Lung (tissue), 11 donors: ENCODE measurements at regions not wholly inside any gene's neighbourhood (a gene's known extent, or its start where the extent isn't known, plus 50 kb on each side); places are given as distances from the start of the nearest gene placed in this dataset.

Source experiments
- ATAC-seq: fragments of 200-7000 bp; cut with Tn5 transposase; one replicate; pipeline ENCODE4 v1.9.1; 2020; ENCODE audit warnings: moderate number of reproducible peaks; ENCODE audit not compliant: insufficient read depth, low FRiP score
- DNase-seq, 3 donors: peaks; one replicate each; pipeline ENCODE4 v3.0.0-alpha.2; 2013 to 2017
- H3K27ac ChIP-seq, 2 donors: one replicate each; pipeline ENCODE4 v1.5.1; 2013; ENCODE audit warnings: mild to moderate bottlenecking in 2 of 2, moderate library complexity in 2 of 2, control low read depth in 1 of 2, inconsistent platforms in 1 of 2, low read depth in 1 of 2, low read length in 1 of 2
- H3K27me3 ChIP-seq, 3 donors: one replicate each; pipeline ENCODE4 v1.5.1; 2013; ENCODE audit warnings: low read length in 2 of 3; ENCODE audit not compliant: control insufficient read depth in 3 of 3, insufficient read depth in 3 of 3
- H3K36me3 ChIP-seq, 4 donors: one replicate each; pipeline ENCODE4 v1.5.1; 2013; ENCODE audit warnings: low read length in 4 of 4, mild to moderate bottlenecking in 1 of 4, moderate library complexity in 1 of 4; ENCODE audit not compliant: control insufficient read depth in 4 of 4, insufficient read depth in 4 of 4
- H3K4me1 ChIP-seq, 5 donors: one replicate each; pipeline ENCODE4 v1.5.1; 2013; ENCODE audit warnings: low read length in 5 of 5, mild to moderate bottlenecking in 2 of 5, moderate library complexity in 1 of 5; ENCODE audit not compliant: control insufficient read depth in 5 of 5, insufficient read depth in 5 of 5
- H3K4me3 ChIP-seq: one replicate; pipeline ENCODE4 v1.5.1; 2013; ENCODE audit warnings: mild to moderate bottlenecking, control low read depth, moderate library complexity
- H3K9ac ChIP-seq, 2 donors: one replicate each; pipeline ENCODE4 v1.5.1; 2013; ENCODE audit warnings: low read length in 2 of 2, control low read depth in 1 of 2; ENCODE audit not compliant: insufficient read depth in 1 of 2
- H3K9me3 ChIP-seq, 4 donors: one replicate each; pipeline ENCODE4 v1.5.1; 2013; ENCODE audit warnings: low read length in 3 of 4, mild to moderate bottlenecking in 1 of 4, moderate library complexity in 1 of 4; ENCODE audit not compliant: control insufficient read depth in 4 of 4, insufficient read depth in 3 of 4
- CTCF ChIP-seq: IDR thresholded peaks from 2 replicates; pipeline ENCODE4 v1.5.1; 2012; ENCODE audit warnings: mild to moderate bottlenecking; ENCODE audit errors: control extremely low read depth, extremely low read depth
- WGBS, 2 donors: extraction: QIAGEN DNeasy Blood & Tissue Kit; methylation state at CpG; one replicate each; pipeline ENCODE4 v1.1.7; 2013; 5-methylcytosine and 5-hydroxymethylcytosine counted together
- donor health status: control.
- donor health status: control.
- donor health status: Bipolar disorder and iron deficiency.
- donor health status: healthy.
- donor health status: DM: yes; HTN: yes; CAD: no.

GRCh38 chr2:45156605-45157004, 147.4 kb upstream of the SIX2 start:
- Histone ChIP-seq H3K27me3 (peaks cover 0 to 12% (median 2%) of the 10 kb centered on the region in 3 donors), H3K9me3 (no peaks in the 10 kb centered on the region), H3K9ac (no peak overlapping the region), H3K27ac (no peak overlapping the region), H3K4me3 (no peak overlapping the region), H3K4me1 (no peaks in the 10 kb centered on the region), H3K36me3 (no peaks in the 10 kb centered on the region)
- no peak for ATAC-seq
- peak in 1 of 3 donors; percentile 28 for DNase-seq
- WGBS, 2 donors: 84 to 91% methylated on average over 4 of the region's 4 CpGs
- no peak for TF ChIP-seq CTCF

GRCh38 chr2:45154606-45155155, 145.4 kb upstream of the SIX2 start:
- H3K9me3 ChIP-seq: peaks cover 0 to 6% (median 5%) of the 10 kb centered on the region in 4 donors
- 87% methylated on average over 4 of the region's 4 CpGs for WGBS, 2 donors

GRCh38 chr2:45154144-45154543, 144.9 kb upstream of the SIX2 start:
- WGBS, 2 donors: 60 to 68% methylated on average over 1 of the region's 1 CpG
- Histone ChIP-seq H3K9me3 (peaks cover 0 to 6% (median 5%) of the 10 kb centered on the region in 4 donors), H3K27me3 (peaks cover 0 to 9% (median 2%) of the 10 kb centered on the region in 3 donors), H3K4me1 (no peaks in the 10 kb centered on the region), H3K27ac (no peak overlapping the region), H3K4me3 (no peak overlapping the region), H3K36me3 (no peaks in the 10 kb centered on the region), H3K9ac (no peak overlapping the region)
- TF ChIP-seq CTCF: no peak
- DNase-seq (no peak), ATAC-seq (no peak)

More at GRCh38 chr2:45154606-45155155, 145.4 kb upstream of the SIX2 start:
- peaks cover 0 to 9% (median 2%) of the 10 kb centered on the region in 3 donors for H3K27me3 ChIP-seq
- H3K9ac ChIP-seq: no peak overlapping the region
- no peak overlapping the region for H3K4me3 ChIP-seq
- no peaks in the 10 kb centered on the region for H3K36me3 ChIP-seq
- no peak overlapping the region for H3K27ac ChIP-seq
- H3K4me1 ChIP-seq: no peaks in the 10 kb centered on the region
- DNase-seq (no peak), ATAC-seq (no peak)
- no peak for TF ChIP-seq CTCF

- Histone ChIP-seq H3K4me3 (no peak overlapping the region), H3K36me3 (no peaks in the 10 kb centered on the region), H3K9ac (no peak overlapping the region), H3K27me3 (peaks cover 0 to 9% (median 2%) of the 10 kb centered on the region in 3 donors), H3K27ac (no peak overlapping the region), H3K4me1 (no peaks in the 10 kb centered on the region), H3K9me3 (peaks cover 0 to 6% (median 5%) of the 10 kb centered on the region in 4 donors)
- WGBS, 2 donors: 88 to 93% methylated on average over 10 of the region's 10 CpGs
- TF ChIP-seq CTCF: no peak
- ATAC-seq (no peak), DNase-seq (no peak)
Measured at GRCh38 chr2:45153121-45153520, 143.9 kb upstream of the SIX2 start.
